Prostate gland (tissue), 2 donors: ENCODE measurements at regions not wholly inside any gene's neighbourhood (a gene's known extent, or its start where the extent isn't known, plus 50 kb on each side); places are given as distances from the start of the nearest gene placed in this dataset.

Experiments
- POLR2A ChIP-seq: fragments of 450-650 bp; IDR thresholded peaks from one replicate; pipeline ENCODE4 v1.6.1; 2016; ENCODE audit warnings: antibody characterized with exemption, mild to moderate bottlenecking
- POLR2AphosphoS5 ChIP-seq: sonication (generic); formaldehyde crosslinking; IDR thresholded peaks from one replicate; pipeline ENCODE4 v1.6.1; 2017; ENCODE audit warnings: antibody characterized with exemption
- TF ChIP-seq, protein P1 (sequence below), 4 experiments: fragments of 200-600 bp in 2 of 4; fragments of 450-650 bp in 2 of 4; sonication (generic) in 2 of 4; IDR thresholded peaks; 1 replicate in 3 of 4; 2 replicates in 1 of 4; pipeline ENCODE4 v1.5.1; 2016 to 2019; ENCODE audit warnings: antibody characterized with exemption in 4 of 4, mild to moderate bottlenecking in 2 of 4, moderate library complexity in 2 of 4

DNA sequence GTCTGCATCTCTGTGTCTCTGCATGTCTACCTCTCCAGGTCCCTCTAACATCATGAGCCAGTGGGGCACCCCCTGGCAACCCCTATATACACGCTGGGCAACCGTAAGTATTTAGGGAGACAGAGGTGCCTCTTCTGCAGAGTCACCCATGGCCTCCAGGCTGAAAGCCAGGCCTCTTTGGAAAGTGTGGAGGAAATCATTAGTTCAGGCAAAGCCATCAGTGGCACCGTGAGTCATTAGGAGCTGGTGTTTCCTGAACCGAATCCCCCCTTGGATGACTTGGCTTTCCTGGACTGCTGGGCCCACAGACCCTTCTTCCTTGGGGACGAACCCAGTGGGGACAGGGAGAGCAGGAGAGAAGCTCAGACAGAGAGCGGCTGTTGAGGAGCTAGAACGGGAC is 174.8 kb downstream of the OLFM1 start:
- TF ChIP-seq, protein P1, sequence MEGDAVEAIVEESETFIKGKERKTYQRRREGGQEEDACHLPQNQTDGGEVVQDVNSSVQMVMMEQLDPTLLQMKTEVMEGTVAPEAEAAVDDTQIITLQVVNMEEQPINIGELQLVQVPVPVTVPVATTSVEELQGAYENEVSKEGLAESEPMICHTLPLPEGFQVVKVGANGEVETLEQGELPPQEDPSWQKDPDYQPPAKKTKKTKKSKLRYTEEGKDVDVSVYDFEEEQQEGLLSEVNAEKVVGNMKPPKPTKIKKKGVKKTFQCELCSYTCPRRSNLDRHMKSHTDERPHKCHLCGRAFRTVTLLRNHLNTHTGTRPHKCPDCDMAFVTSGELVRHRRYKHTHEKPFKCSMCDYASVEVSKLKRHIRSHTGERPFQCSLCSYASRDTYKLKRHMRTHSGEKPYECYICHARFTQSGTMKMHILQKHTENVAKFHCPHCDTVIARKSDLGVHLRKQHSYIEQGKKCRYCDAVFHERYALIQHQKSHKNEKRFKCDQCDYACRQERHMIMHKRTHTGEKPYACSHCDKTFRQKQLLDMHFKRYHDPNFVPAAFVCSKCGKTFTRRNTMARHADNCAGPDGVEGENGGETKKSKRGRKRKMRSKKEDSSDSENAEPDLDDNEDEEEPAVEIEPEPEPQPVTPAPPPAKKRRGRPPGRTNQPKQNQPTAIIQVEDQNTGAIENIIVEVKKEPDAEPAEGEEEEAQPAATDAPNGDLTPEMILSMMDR (IDR thresholded peaks at IDR 0.05), result no peak
- no peak for TF ChIP-seq POLR2A
- TF ChIP-seq POLR2AphosphoS5, result no peak
